ENCODE measurements at regions not wholly inside any gene's neighbourhood (a gene's known extent, or its start where the extent isn't known, plus 50 kb on each side); places are given as distances from the start of the nearest gene placed in this dataset.

DNA sequence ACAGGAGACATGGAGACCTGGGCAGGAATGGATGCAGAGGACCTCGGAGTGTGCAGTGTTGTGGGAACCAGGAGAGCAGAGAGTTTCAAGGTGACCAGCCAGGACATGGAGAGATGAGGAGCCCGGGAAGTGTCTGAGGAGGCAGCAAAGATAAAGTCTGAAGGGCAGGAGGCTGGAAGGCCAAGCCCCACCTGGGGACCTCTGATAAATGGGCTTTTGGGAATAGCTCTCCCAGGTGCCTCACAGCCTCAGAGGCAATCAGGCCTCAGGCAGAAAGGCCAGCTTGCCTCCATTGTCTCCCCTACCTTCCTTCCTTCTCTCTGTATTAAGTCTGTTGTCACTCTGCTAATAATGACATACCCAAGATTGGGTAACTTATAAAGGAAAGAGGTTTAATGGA, 97.5 kb upstream of the TPM1 start:
- intact Hi-C loops (cut with micrococcal nuclease; ENCODE audit: unreplicated experiment): no loop called here
- CTCF ChIA-PET: interaction anchor here (0.6 to 0.7 kb wide), 2 partner anchors 109 to 752 kb away, joined by 3 read pairs; no protein-coding TSS in a partner anchor
- H3K36me3 Mint-ChIP-seq (ENCODE audit: insufficient read depth, unreplicated experiment): no peaks in the 10 kb centered on the region
- peaks cover 12% of the 10 kb centered on the region for H3K27me3 Mint-ChIP-seq (ENCODE audit: unreplicated experiment)
- H3K27ac Mint-ChIP-seq (ENCODE audit: unreplicated experiment): no peak overlapping the region
- peaks cover 26% of the 10 kb centered on the region for H3K4me1 Mint-ChIP-seq (ENCODE audit: low read depth, unreplicated experiment)
- H3K4me3 Mint-ChIP-seq (ENCODE audit: low read depth, unreplicated experiment): no peak overlapping the region
- BruUV-seq (replicated peaks): no TSS peak
- TF ChIP-seq, protein P1, sequence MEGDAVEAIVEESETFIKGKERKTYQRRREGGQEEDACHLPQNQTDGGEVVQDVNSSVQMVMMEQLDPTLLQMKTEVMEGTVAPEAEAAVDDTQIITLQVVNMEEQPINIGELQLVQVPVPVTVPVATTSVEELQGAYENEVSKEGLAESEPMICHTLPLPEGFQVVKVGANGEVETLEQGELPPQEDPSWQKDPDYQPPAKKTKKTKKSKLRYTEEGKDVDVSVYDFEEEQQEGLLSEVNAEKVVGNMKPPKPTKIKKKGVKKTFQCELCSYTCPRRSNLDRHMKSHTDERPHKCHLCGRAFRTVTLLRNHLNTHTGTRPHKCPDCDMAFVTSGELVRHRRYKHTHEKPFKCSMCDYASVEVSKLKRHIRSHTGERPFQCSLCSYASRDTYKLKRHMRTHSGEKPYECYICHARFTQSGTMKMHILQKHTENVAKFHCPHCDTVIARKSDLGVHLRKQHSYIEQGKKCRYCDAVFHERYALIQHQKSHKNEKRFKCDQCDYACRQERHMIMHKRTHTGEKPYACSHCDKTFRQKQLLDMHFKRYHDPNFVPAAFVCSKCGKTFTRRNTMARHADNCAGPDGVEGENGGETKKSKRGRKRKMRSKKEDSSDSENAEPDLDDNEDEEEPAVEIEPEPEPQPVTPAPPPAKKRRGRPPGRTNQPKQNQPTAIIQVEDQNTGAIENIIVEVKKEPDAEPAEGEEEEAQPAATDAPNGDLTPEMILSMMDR (IDR thresholded peaks at IDR 0.05; ENCODE audit: unreplicated experiment): no peak
- H3K9me3 Mint-ChIP-seq (ENCODE audit: low read depth, unreplicated experiment): no peaks in the 10 kb centered on the region
- DNase-seq: no peak

DNA sequence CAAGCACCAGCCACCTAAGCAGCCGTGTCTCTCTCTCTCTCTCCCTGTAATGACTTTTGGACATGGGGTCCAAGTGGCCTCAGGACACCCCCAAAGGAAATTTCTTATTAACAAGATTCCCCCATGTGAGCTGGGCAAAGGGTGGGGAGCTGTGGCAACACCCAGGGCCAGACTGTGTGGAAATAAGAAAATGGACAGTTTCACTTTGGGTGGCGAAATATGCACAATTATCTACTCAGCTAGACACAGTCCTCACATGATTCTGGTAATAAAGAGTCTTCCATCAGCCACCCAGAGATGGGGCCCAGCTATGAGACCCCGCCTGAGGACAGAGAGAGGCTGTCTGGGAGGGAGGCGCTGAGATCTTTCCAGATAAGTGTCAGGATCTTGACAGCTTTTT, 96.8 kb upstream of the TPM1 start:
- Mint-ChIP-seq H3K27me3 (ENCODE audit: unreplicated experiment) (peaks cover 12% of the 10 kb centered on the region), H3K27ac (ENCODE audit: unreplicated experiment) (no peak overlapping the region)
- CTCF ChIA-PET: no interaction called here

DNA sequence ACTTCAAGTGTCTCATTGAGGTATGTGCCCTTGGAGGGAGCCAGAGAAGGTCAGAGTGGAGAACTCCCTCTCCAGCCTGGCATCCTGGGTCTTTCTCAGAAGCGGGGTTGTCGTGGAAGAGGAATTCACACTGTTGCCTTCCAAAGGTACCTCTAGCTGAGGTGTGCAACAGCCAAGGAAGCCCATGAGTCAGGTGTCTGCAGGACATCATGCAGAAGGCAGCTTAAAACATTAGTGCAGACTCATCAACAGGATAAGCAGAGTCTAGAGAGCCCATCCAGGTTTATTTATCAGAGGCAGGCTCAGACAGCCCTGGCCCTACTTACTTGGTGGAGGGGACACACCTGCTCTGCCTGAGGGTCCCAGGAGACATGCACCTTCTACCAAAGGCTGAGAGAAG, 95.6 kb upstream of the TPM1 start:
- BruUV-seq (replicated peaks): no TSS peak
- H3K9me3 Mint-ChIP-seq (ENCODE audit: low read depth, unreplicated experiment): no peaks in the 10 kb centered on the region
- peaks cover 8% of the 10 kb centered on the region for H3K4me1 Mint-ChIP-seq (ENCODE audit: low read depth, unreplicated experiment)
- no peak overlapping the region for H3K4me3 Mint-ChIP-seq (ENCODE audit: low read depth, unreplicated experiment)
- peak overlapping the region; percentile 22 for H3K27ac Mint-ChIP-seq (ENCODE audit: unreplicated experiment)
- TF ChIP-seq, protein P1 (IDR thresholded peaks at IDR 0.05; ENCODE audit: unreplicated experiment): no peak
- no peak for DNase-seq
- intact Hi-C loops (cut with micrococcal nuclease; ENCODE audit: unreplicated experiment): no loop called here
- H3K27me3 Mint-ChIP-seq (ENCODE audit: unreplicated experiment): peaks cover 12% of the 10 kb centered on the region
- no peaks in the 10 kb centered on the region for H3K36me3 Mint-ChIP-seq (ENCODE audit: insufficient read depth, unreplicated experiment)
- CTCF ChIA-PET: no interaction called here

More for the DNA sequence above, 96.8 kb upstream of the TPM1 start:
- no peak overlapping the region for H3K4me3 Mint-ChIP-seq (ENCODE audit: low read depth, unreplicated experiment)
- H3K9me3 Mint-ChIP-seq (ENCODE audit: low read depth, unreplicated experiment): no peaks in the 10 kb centered on the region
- peaks cover 20% of the 10 kb centered on the region for H3K4me1 Mint-ChIP-seq (ENCODE audit: low read depth, unreplicated experiment)
- no TSS peak for BruUV-seq (replicated peaks)
- no peak for DNase-seq
- TF ChIP-seq, protein P1 (IDR thresholded peaks at IDR 0.05; ENCODE audit: unreplicated experiment): no peak
- no peaks in the 10 kb centered on the region for H3K36me3 Mint-ChIP-seq (ENCODE audit: insufficient read depth, unreplicated experiment)
- intact Hi-C loops (cut with micrococcal nuclease; ENCODE audit: unreplicated experiment): no loop called here

DNA sequence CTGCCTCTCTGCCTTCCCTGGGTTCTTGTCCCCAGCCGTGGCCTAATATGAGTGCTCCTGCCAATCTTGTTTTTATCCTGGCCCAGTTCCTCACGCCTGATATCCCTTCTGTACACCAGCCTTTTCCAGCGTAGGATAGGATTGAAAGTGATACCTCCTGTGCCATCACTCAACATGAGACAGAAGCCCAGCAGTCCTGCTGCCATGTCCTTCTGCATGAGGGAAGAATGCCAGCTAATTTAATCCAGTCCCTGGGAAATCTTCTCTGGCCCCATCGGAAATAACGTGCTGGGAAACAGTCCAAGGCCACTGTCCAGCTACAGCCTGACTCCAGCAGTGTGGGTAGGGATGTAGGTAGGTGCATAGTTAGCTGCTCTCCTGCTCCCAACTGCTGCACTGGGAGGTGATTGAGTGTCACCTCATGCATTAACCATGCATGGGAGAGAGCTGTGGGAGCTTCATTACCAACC, 92.0 kb upstream of the TPM1 start:
- H3K4me1 Mint-ChIP-seq (ENCODE audit: low read depth, unreplicated experiment): peaks cover 7% of the 10 kb centered on the region
- no peak for DNase-seq
- intact Hi-C loops (cut with micrococcal nuclease; ENCODE audit: unreplicated experiment): no loop called here
- H3K4me3 Mint-ChIP-seq (ENCODE audit: low read depth, unreplicated experiment): no peak overlapping the region
- TF ChIP-seq, protein P1 (IDR thresholded peaks at IDR 0.05; ENCODE audit: unreplicated experiment): no peak
- H3K9me3 Mint-ChIP-seq (ENCODE audit: low read depth, unreplicated experiment): no peaks in the 10 kb centered on the region
- H3K27me3 Mint-ChIP-seq (ENCODE audit: unreplicated experiment): peaks cover 12% of the 10 kb centered on the region
- no TSS peak for BruUV-seq (replicated peaks)
- CTCF ChIA-PET: no interaction called here
- H3K27ac Mint-ChIP-seq (ENCODE audit: unreplicated experiment): no peak overlapping the region
- H3K36me3 Mint-ChIP-seq (ENCODE audit: insufficient read depth, unreplicated experiment): no peaks in the 10 kb centered on the region

Measured in Calu3 (cell line).